ENCODE measurements at regions not wholly inside any gene's neighbourhood (a gene's known extent, or its start where the extent isn't known, plus 50 kb on each side); places are given as distances from the start of the nearest gene placed in this dataset.
"Not testable (repeated sequence)": the region's sequence is repeated elsewhere in the genome, so short reads cannot be mapped to it uniquely, and the experiment has no call there.

GRCh38 chr22:49674479-49675050 is 153.1 kb downstream of the BRD1 start:
- no peak for DNase-seq

DNA sequence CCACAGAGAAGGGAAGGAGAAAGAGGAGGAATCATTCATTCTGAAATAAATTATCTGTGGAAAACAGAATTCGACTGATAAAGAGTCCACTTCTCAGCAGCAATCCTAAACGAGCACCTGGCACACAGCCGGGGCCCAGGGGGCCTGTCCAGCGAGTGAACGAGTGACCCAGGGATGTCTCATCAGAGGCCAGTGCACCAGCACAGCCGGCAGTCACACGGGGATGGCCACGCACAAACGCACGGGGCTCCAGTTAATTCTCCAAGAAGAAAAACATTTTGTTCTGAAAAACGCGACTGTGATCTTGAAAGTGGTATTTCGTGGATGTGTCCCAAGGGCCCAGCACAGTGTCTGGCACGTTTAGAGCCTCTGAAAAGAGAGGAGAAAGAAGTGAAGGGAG is 154.6 kb downstream of the BRD1 start:
- DNase-seq: no peak

GRCh38 chr22:49672014-49672516 is 155.6 kb downstream of the BRD1 start:
- DNase-seq: no peak

- no peak for DNase-seq
Observed at GRCh38 chr22:49671331-49672013, 156.2 kb downstream of the BRD1 start.

DNA sequence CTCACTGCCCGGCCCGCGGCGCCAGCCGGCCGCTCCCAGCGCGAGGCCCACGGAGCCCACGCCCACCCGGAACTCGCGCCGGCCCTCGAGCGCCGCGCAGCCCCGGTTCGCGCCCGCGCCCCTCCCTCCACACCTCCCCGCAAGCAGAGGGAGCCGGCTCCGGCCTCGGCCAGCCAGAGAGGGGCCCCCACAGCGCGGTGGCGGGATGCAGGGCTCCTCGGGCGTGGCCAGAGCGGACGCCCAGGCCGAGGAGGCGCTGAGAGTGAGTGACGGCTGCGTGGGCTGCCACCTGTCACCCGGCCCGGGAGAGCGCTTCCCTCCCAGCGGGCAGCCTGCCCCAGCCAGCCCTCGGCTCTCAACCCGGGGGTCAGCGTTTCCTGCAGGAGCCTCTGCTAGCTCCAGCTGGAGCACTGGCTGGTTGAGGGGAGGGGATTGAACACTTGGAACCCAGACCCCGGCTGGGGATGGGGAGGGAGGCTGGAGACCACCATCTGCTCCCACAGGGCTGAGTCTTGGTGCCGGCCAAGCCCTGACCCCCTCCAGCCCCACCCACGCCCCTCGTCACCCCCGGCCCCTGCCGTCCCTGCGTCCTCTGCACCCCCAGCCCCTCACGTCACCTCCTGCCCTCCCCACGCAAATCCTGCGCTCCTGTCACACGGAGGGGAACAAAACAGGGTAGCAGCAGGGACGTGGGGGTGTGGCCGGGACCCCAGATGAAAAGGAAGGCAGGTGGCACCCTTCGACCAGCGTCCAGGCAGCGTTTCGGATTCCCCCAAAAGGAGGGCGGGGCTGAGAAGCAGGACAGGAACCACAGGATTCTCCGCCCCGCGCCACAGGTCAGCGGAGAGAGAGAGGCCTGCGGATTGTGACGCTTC is 157.0 kb downstream of the BRD1 start:
- DNase-seq: no peak

DNA sequence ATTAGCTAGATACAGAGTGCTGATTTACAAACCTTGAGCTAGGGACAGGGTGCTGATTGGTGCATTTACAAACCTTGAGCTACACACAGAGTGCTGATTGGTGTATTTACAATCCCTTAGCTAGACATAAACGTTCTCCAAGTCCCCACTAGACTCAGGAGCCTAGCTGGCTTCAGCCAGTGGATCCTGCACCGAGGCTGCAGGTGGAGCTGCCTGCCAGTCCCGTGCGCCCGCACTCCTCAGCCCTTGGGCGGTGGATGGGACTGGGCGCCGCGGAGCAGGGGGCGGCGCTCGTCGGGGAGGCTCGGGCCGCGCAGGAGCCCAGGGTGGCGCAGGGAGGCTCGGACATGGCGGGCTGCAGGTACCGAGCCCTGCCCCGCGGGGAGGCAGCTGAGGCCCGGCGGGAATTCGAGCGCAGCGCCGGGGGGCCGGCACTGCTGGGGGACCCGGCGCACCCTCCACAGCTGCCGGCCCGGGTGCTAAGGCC is 157.7 kb downstream of the BRD1 start:
- DNase-seq: not testable (repeated sequence)

- not testable (repeated sequence) for DNase-seq
Observed at GRCh38 chr22:49669427-49669968, 158.2 kb downstream of the BRD1 start.

GRCh38 chr22:49668402-49668801 is 159.3 kb downstream of the BRD1 start:
- DNase-seq: no peak

DNA sequence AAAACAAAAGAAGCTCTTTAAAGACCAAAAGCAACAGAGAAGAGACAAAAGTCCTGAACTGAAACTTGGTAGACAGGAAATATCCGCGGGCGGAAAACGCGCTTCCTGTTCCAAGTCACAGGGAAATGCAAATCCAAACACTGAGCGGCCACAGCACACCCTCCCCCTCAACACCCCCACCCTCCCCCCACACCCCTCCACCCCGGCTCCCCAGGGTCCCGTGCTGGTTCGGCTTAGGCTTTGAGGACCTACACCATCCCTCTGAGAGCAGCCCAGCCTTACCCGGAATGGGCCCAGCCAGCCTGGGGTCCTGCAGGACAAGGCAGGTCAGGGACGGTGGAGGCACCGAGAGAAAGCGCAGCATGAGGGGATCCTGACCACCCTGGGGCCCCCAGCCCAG is 160.4 kb downstream of the BRD1 start:
- peak in 1 of 2 experiments; percentile 16 for DNase-seq

GRCh38 chr22:49666146-49666809 is 161.4 kb downstream of the BRD1 start:
- DNase-seq: no peak

DNA sequence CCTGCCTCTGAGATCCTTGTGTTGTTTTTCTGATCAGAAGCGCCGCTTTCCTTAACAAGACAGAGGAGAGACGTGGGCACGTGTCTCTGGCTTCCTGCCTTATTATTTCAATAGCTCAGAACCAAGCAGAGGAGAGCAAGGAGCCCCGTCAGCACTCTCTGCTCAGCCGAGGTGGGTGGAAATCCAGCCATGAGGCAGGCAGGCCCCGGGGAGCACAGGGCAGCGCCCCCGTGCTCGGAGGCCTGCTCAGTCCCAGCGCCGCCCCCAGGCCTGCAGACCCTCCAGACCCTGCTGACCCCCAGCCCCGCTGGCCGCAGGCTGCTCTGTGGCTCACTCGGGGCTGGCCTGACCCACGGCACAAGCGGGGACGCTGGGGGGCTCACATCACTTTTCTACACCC is 162.8 kb downstream of the BRD1 start:
- no peak for DNase-seq

DNA sequence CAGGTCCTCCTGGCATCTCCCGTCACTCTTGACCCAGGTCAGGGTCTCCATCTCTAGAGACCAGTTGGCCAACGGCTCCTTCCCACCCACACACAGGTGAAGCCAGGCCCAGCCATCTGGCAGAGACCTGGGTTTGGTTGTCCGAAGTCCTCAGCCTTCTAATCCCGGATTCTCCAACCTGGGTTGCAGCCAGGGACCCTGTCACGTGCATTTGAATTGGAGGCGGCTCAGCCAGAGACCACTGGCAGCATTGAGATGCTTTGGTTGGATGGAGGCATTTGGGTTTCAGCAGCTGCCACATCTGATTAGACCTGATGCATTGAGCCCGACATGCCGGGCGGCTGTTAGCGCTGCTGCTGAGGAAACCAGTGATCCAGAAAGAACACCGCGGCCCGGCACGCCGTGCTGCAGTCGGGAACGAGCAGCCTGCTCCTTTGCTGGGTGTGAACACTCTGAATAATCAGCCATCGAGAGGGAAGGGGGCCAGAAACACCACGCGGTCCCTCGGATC is 163.2 kb downstream of the BRD1 start:
- no peak for DNase-seq

- no peak for DNase-seq
Observed at GRCh38 chr22:49663823-49664222, 163.8 kb downstream of the BRD1 start.

DNA sequence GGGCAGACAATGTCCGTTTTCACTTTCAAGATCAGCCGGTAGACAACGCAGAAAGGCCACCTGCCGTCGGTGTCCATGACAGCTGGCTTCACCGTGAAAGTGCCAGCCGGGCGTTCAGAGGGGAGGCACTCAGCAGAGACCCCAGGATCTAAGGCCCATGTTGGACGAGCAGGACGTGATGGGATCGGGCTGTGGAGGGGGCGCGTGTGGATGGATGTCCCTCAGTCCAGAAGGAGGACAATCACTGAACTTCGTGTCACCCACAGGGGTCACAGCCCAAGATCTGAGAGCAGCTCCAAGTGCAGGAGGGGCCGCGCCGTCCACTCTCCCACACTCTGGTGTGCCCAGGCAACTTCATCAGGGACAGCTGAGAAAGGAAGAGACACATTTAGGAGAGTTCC is 164.4 kb downstream of the BRD1 start:
- DNase-seq: no peak

DNA sequence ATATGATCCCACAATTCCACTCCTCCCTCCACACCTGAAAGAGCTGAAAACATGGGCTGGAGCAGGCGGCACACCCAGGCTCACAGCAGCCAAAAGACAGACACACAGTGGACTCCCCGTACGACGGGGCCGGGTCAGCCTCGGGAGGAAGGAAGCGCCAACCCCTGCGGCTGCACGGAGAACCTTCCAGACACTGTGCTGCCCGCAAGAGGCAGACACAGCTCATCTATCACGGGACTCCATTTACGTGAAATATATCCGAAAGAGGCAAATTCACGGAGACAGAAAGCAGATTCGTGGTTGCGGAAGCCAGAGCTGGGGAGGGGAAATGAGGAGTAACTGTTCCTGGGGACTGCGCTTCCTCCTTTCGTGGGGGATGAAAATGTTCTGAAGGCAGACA is 165.0 kb downstream of the BRD1 start:
- no peak for DNase-seq

DNA sequence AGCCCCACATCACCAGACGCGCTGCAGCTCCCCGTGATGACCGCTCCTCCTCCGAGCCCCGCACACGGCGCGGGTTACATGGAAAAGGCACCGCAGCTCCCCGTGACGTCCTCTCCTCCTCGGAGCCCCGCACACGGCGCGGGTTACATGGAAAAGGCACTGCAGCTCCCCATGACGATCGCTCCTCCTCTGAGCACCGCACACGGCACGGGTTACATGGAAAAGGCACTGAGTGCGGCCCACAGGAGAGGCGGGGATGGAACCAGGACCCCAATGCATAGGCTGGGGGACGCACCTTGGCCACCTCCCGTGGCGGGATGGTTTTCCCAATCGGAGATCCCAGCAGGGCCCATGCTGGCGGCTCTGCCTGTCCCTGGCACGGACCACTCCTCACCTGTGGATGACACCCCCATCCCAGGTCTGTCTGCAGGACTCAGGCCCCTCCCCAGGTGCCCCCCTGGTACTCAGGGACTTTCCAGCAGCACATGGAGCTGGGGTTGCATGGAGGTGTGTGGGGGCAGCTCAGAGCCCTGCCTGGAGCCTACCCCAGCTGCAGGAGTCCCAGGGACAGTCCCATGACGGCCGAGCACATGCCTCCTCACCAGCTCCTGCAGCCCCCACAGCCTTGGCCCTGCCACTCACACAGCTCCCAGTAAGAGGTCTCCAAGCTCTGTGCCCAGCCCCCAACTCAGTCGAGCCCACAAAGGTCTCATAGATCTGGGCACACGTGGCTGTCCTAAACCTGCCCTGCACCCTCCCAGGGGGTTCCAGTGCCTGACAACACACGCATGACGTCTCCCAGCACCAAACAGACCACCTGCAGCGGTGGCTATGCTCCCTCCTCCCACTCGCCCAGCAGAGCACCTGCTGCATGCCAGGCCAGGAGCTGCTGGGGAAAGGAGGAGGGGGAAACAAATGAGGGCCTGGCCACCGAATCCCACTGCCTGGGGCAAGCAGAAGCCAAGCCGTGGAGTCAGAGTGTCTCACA is 166.6 kb downstream of the BRD1 start:
- no peak for DNase-seq

DNA sequence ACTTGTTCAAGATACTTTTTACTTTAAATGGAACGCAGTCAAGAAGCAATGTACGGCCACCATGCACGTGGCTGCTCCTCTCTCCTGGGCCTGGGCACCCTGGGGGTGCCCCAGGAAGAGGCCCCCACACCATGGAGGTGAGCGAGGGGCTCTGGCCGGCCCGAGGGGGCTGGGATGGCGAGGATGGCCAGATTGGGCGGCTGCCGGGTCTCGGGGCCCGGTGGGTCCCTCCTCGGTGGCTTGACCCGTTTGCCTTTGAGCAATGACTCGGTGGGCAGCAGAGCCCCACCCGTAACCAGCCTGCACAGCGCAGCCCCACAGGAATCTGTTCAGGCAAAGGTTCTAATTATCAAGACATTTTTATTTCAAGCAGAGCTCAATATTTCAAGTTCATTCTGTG is 167.4 kb downstream of the BRD1 start:
- DNase-seq: no peak

DNA sequence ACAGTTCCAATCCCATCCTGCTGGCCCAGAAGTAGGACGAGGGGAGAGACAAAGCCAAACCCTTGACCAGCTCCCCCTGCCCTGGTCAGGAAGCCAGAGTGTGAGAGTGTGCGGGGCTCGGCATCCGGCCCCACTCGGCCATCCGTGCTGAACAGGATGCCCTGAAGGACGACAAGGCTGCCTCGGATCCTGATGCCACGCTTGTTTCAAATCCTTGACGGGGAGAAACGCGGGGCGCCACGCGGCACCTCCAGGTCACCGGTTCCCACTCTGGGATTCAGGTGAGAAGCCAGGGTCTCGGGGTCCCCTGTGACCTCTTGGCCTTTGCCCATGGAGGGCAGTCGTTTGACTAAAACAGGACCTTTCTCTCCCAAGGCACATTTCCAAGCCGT is 167.8 kb downstream of the BRD1 start:
- DNase-seq: no peak

- no peak for DNase-seq
Observed at GRCh38 chr22:49659281-49659923, 168.3 kb downstream of the BRD1 start.

DNA sequence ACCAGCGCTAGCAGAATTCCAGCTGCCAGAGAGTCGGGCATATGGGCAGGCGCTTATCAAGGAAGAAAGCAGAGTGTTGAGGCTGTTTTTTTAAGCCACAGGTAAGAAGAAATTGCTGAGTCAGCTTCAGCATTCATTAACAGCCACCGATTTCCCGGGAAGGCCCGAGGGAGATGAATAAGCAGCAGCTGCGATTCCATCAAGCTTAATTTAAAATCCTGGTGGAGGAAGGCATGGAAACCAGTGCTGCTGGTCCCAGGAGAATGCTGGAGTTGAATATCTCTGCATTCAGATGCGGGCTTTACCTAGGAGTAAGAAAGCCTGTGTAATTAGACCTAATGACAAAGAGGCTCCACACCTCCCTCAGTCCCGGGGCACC is 168.8 kb downstream of the BRD1 start:
- DNase-seq: no peak
